GOT3 (cell line): ENCODE measurements at regions not wholly inside any gene's neighbourhood (a gene's known extent, or its start where the extent isn't known, plus 50 kb on each side); places are given as distances from the start of the nearest gene placed in this dataset.
"Not testable (repeated sequence)": the region's sequence is repeated elsewhere in the genome, so short reads cannot be mapped to it uniquely, and the experiment has no call there.

Source experiments
- DNase-seq: peaks from one replicate; lab custom pipeline; 2025; ENCODE audit warnings: mixed read lengths; lab: John Stamatoyannopoulos, UW

DNA sequence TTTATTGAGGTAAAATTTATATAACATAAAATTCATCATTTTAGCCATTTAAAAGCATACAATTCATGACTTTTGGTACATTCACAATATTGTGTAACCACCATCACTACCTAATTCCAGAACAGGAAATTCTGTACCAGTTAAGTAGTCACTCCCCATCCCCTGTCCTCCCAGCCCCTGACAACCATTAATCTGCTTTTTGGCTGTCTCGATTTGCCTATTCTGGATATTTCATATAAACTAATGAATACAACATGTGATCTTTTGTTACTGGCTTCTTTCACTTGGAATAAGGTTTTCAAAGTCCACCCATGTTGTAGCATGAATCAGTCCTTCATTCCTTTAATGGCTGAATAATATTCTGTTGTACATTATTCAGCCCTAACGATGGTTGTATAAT, 115.6 kb upstream of the KLF14 start:
- DNase-seq: no peak

DNA sequence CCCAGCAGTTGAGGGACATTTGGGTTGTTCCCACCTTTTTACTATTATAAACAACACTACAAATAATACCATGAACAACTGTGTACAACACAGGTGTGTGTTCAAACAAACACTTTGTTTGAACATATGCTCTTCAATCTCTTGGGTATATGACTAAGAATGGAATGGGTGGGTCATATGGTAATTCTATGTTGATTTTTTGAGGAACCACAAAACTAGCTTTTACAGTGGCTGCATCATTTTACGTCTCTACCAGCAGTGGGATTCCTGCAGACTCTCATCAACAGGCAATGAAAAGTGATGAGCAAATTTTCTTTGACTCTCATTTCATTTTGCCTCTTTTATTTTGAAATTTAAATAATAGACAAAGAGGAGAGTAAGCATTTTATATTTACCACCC, 116.9 kb upstream of the KLF14 start:
- no peak for DNase-seq

DNA sequence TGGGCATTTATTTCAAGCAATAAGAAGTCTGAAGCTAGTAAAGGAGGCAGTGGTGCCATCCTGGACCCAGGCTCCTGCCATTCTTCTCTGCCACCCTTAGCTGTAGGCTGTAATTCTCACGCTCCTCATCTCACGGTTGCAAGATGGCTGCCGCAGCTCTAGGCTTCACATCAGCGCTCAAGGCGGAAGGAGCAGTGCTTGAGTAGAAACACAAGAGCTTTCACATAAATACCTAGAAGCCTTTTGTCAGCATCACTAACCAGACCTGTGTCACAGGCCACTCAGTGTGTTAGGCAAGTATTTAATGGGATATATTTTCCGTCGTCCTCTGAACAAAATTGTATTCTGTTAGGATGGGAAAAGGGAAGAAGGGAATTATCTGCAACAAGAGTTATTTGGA, 118.9 kb upstream of the KLF14 start:
- DNase-seq: no peak

DNA sequence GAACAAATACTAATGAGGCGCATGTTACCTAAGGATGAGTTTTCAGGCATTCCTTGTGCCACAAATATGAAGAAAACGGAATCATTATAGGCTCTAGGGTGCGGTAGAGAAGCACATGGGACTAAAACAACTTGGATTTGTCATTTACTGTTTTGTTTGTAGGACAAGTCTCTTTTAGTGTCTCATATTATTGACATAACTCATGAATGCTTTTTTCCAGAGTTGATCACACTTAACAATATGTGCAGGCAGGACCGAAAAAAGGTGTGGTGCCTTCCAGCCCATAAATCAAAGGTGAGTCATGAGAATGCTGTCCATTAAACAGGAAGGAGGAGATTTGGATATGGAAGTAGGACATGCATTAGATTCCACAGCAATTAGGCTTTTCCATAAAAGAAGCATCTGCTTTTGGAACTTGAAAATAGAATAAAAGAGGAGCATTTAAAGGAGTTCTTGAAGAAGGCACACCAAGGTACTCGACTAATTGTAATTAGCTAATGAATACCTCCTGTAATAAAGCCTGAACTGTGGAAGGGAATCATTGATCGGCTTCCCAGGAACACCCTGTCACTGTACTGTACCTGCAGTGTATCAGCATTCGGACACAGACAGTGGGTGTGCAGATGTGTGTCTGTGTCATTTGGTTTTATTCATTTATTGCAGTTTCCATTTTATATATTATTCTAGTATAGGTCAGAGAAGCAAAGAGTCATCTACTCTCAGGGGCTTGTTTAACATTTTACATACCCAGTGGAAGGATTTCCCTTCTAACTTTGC, 119.7 kb upstream of the KLF14 start:
- DNase-seq: no peak

DNA sequence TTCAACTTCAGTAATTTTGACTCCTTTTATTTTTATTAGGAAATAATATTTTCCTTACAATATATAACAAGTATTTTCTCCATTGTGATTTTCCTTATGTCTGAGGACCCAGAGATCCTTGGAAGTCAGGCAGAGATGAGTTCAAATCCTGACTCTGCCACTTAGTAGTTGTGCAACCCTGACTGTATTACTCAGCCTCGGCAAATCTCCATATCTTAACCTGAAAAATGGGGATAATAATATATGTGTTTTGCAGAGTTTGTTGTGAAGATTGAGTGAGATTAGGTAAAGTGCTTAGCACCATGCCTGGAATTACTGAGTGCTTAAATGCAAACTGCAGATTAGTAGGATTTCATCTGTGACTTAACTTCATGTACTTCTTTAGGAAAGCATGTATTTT, 120.5 kb upstream of the KLF14 start:
- no peak for DNase-seq

DNA sequence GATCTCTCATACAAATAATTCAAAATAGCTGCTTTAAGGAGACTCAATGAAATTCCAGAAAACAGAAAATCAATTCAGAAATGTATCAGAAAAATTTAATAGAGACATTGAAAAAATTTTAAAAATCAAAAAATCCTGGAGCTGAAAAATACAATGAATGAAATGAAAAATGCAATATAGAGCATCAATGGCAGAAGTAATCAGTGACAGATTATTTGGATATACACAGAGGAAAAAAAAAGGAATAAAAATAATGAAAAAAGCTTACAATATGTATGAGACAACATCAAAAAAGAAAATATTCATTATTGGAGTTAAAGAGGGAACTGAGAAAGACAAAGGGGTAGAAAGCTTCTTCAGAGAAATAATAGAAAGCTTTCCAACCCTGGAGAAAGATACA, 122.9 kb upstream of the KLF14 start:
- DNase-seq: no peak

DNA sequence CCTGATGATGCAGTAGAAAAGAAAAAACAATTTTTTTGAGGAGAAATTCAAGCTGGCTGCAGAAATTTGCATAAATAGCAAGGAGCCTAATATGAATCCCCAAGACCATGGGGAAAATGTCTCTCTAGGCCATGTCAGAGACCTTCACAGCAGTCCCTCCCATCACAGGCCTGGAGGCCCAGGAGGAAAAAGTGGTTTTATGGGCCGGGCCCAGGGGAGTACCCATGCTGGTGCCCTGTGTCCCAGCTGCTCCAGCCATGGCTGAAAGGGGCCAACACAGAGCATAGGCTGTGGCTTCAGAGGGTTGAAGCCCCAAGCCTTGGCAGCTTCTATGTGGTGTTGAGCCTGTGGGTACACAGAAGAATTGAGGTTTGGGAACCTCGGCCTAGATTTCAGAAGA, 126.8 kb upstream of the KLF14 start:
- DNase-seq: not testable (repeated sequence)

DNA sequence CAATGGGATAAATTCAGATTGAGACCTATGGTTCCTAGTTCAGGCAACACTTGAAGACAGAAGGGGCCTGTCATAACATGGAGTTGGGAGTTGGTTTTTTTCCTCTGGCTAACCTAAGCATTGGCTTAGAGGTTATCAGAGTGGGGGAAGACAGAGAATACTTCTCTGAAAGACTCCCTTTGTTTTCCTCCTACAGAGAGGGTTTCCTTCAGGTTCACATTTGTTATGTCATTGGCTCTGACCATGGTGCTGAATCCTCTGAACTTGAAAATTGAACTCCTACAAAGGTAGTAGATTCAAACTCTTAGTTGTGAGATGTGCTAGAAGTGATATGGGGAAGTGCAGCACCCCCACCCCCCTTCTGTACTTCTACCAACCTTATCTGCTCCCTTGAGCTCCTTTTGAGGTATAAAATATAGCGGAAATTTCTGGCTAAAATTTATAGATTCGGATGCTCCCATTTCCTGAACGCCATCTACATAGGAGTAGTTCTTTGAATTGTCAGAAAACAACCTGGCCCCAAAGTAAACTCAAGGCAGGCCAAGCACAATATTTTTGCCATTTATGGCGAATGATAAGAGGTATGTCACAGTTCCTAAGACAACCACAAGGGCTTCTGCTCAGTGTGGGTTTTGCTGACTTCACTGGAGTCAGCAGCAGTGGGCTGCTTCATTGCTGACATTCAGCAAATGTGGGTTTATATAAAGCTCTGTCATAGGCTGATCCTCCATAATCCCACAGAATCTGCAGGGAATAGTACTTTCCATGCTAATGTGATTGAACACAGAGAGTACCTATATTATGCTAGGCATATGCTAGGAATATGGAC, 131.6 kb upstream of the KLF14 start:
- DNase-seq: no peak

DNA sequence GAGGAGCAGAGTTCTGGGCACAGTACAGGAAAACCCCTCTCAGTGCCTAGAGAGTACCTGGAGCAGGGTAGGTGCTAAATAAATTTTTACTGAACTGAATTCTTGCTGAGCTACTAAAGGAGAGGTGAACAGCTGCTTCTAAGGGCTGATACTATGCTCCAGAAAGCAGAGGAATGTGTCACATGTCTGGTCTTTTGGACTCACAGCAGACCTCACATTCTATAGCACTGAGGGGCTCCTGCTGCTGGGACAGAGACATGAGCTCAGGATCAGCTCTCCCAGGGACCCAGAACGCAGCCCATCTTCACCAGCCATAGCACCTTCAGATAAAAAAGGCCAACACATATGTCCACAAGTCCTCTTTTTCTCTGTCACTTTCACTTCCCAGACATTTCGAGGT, 133.0 kb upstream of the KLF14 start:
- DNase-seq: no peak

DNA sequence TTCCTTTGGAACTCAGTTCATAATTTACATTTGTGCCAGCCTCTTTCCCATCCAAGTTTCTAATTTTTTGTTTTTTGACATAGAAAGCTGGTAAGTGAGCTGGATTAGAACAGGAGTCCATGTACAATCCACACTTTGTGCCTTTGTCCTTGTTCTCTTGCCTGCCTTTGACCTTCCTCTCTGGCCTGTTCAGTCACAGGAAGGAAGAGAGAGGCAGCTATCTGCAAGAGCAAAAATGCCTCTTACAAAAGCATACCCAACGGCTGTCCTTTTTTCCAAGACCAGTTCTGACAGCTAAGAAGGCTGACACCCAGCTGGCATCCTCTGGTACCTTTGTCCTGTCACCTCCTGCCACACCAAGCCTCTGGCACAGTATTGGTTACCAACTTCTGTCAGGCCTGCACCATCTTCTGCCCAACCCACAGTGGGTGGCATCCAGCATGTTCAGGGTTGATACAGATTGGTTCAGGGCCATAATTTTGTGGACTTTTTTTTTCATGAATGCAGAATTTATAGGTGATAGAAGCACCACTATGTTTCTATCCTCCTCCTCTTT, 133.7 kb upstream of the KLF14 start:
- DNase-seq: no peak

DNA sequence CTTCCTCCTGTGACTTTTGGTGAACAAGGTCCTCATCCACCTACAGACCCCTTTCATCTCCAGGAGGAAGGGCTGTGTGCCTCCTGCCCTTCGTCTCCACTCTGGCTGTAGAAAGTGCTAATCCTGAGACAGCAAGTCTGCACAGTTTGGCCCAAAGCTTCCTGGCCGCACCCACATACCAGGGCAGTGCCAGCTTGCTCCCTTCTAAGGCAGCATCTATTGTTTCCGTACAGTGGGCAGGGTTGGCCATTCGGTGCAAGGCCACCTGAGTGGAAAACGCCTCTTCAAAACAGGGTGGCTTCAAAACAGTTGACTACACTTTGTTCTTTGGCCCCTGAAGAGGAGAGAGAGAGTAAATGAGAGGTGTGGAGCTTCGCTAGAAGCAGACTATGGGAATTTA, 134.1 kb upstream of the KLF14 start:
- no peak for DNase-seq

DNA sequence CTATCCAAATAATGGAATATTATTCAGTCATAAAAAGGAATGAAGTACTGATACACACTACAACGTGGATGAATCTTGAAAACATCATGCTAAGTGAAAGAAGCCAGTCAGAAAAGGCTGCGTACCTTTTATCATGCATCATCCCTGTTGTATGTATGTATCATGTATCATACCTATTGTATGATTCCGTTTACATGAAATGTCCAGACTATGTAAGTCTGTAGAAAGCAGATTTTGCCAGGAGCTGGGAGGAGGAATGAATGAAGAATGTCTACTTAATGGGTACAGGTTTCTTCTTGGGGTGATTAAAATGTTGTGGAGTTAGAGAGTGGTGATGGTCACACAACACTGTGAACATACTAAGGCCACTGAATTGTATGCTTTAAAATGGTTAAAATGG, 135.9 kb upstream of the KLF14 start:
- no peak for DNase-seq

DNA sequence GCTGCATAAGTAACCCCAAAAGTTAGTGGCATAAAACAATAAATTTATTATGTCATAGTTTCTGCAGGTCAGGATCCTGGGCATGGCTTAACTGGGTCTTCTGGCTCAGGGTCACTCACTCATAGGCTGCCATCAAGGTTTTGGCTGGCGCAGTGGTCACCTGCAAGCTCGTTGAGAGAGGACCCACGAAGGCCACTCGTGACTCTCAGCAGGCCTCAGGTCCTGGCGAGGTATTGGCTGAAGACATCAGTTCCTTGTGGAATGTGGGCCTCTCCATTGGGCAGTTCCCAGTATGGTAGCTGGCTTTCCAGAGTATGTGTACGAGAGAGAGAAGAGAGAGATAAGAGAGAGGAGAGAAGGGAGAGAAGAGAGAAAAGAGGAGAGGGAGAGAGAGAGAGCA, 138.3 kb upstream of the KLF14 start:
- no peak for DNase-seq

DNA sequence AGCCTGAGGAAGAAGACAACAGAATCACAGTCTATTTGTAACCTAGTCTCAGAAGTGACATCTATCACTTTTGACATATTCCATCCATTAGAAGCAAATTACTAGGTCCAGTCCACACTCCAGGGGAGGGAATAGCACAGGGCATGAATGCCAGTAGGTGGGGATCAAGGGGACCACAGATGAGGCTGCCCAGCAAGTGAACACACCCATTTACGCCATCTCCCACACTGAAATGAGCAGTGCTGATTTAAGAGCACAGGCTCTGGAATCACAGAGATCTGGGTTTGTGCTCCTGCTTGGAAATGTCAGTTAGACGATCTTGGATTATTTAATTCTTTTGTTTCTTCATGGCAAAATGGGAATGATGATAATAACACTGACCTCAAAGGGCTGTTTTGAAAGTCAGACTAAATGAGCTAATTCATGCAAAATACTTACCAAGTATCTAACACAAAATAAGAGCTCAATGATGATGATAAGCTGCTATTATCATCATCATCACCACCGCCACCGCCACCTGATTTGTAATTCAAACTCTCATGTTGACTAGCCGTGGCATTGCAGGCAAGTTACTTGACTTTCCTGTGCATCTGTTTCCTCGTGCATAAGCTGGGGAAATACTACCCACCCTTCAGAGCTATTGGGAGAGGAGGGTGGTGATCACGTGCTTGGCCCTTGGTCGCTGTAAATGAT, 138.9 kb upstream of the KLF14 start:
- DNase-seq: no peak

DNA sequence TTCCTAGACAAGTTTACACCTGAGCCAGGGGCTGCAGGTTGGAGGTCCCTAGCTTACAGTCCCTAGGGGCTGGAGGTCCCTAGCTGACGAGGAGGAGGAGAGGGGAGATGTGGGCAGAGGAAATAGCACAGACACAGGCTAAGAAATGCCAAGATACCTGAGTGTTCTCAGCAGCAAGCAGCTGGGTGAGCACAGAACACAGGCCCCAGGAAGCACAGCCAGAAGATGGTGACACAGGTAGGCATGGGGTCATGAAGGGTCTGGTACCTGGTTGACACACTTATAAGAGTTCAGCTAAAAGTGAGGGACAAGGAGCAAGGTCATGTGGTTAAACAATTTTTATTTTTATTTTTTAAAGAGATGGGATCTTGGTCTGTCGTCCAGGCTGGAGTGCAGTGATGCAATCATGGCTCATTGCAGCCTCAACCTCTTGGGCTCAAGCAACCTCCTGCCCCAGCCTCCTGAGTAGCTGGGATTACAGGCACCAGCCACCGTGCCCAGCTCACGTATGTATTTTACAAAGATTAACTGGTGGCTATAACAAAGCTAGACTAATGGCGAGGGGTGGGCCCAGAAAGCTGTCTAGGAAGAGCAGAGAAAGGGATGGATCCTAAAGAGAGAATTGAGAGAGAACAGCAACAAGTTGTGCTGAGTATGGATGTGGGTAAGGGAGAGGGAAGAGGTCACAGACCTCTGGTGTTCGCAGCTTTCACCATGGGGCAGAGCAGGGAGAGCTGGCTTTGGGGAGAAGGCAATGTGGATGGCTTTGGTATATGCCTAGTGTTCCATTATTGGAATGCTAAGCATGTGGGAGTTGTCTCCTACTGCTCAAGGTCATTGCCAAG, 140.3 kb upstream of the KLF14 start:
- no peak for DNase-seq

DNA sequence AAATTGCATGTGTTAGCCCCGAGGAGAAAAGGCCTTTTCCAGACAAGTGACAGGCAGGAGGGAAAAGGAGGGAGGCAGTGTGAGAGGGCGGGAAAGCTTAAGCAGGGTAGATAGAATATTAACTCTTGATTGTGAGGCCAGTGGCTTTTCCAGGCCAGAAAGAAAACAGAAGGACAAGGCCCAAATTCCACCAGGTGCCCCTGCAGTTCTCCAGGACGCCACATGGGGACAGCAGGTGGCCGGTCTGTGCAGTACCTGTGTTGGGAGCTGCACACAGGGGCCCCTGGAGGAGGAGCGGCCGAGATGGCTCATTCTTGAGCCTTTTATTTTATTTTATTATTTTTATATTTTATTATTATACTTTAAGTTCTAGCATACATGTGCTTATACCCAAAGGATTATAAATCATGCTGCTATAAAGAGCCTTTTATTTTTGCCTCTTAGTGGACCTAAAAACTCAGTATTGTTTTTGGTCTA, 141.3 kb upstream of the KLF14 start:
- no peak for DNase-seq

DNA sequence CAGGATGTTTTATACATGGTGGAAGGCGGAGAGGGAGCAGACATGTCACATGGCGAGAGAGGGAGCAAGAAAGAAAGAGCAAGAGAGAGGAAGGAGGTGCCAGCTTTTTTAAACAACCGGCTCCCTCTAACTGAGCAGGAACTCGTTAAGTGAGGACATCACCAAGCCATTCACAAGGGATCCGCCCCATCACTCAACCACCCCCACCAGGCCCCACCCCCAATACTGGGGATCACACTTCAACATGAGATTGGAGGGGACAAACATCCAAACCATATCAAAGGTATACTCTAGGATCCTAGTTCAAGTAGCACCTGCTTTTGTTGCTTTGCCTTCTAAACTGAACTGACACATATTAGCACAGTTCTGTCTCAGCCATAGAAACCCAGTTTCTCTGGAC, 141.9 kb upstream of the KLF14 start:
- no peak for DNase-seq

DNA sequence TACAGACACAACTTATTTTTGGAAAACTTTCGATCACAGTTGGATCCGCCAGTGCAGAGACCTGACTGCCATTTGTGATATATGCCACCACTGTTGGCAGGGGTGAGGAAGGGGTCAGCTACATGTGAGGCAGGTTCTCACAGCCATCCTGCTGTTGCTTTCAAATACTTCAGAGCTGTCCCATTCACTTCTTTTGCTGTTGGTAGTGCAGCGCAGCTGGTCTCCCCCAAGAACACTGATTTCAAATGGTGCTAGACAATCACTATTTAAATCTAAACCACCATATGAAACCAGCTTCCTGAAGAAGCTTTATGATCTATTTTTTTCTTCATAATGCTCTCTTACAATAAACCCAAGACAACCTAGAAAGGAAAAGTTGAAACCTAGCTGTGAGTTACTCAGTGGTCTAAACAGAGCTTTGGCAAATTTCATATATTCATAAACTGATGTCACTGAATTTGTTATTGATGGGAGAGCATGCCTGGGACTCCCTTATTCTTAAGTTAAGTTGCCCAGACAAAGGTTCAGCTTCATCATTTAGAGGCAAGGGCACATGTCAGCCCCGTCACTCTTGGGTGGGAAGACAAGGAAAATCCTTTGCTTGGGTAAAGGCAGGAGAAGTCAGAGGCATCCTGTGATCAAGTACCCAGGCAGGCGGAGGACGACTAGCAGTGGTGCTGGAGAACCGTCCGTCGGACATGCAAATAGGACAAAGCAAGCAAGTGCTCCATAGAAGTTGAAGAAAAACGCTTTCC, 143.4 kb upstream of the KLF14 start:
- DNase-seq: no peak

DNA sequence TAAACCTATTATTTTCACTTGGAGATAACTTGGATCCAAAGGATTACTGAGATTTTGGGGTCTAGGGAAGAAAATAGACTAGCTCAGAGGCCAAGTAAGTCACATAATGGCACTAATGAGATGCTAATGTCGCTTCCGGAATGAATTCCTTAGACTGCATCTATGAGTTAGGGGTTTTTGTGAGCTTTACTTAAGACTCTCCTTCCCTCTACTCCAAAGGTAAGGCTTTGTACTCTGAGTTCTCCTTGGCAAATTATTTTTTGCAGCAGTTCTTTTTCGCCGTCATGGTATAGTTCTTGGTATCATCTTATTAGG, 143.9 kb upstream of the KLF14 start:
- no peak for DNase-seq

DNA sequence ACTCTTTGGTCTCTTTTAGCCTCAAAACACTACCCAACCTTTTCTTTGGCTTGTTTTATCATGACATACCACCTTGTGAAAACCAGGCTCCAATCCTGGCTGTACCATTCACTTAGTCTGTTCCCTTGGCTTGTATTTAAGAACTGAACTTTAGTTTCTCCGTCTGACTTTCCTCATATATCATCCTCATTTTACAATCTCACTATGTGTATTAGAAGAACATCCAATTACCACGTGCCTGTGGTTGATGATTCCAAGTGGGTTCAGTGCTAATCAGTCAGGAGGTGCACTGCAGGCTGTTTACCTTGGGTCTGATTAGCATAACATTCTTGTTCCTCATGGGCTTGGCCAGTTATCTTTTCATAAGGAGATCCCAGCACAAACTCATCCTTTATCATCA, 144.8 kb upstream of the KLF14 start:
- DNase-seq: no peak

DNA sequence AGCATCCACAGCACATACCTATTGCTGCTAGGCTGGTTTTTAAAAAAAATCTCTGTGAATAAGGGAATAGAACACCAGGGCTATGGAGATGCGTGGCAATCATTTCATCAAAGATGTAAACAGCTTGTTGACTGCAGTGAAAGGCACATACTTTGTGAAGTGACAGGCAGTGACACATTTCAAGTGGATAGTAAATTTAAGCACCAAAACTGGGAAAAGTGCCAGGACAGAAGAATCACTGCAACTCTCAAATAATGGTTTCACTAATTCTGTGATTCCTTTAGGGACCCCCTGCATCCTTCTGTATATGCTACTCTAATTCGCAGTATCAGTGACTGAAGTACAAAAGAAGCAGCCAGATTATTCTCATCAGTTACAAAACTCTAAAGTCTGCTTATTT, 145.2 kb upstream of the KLF14 start:
- no peak for DNase-seq
